HG03175 (cell line): ENCODE measurements at regions not wholly inside any gene's neighbourhood (a gene's known extent, or its start where the extent isn't known, plus 50 kb on each side); places are given as distances from the start of the nearest gene placed in this dataset.
"Not testable (repeated sequence)": the region's sequence is repeated elsewhere in the genome, so short reads cannot be mapped to it uniquely, and the experiment has no call there.

Source experiments
- ATAC-seq: cut with Tn5 transposase; IDR thresholded peaks from one replicate; pipeline ENCODE4 v1.9.1; 2021; ENCODE audit warnings: mild to moderate bottlenecking, moderate library complexity; ENCODE audit not compliant: unreplicated experiment

GRCh38 chr10:94220717-94221116, 142.0 kb downstream of the NOC3L start:
- no peak for ATAC-seq

GRCh38 chr10:94223702-94224370, 138.9 kb downstream of the NOC3L start:
- ATAC-seq, result no peak

- ATAC-seq, result no peak
These were observed 138.1 kb downstream of the NOC3L start for GRCh38 chr10:94224656-94225055.

- ATAC-seq, result no peak
These were observed 137.2 kb downstream of the NOC3L start for GRCh38 chr10:94225589-94225988.

- ATAC-seq, result no peak
These were observed 132.5 kb downstream of the NOC3L start for GRCh38 chr10:94230134-94230785.

- ATAC-seq, result no peak
These were observed 129.9 kb downstream of the NOC3L start for GRCh38 chr10:94232711-94233383.

GRCh38 chr10:94235461-94235860, 127.3 kb downstream of the NOC3L start:
- no peak for ATAC-seq

- no peak for ATAC-seq
These were observed 124.6 kb downstream of the NOC3L start for GRCh38 chr10:94238006-94238617.

GRCh38 chr10:94239696-94240095, 123.0 kb downstream of the NOC3L start:
- no peak for ATAC-seq

- no peak for ATAC-seq
These were observed 122.2 kb downstream of the NOC3L start for GRCh38 chr10:94240491-94240890.

GRCh38 chr10:94240901-94241300, 121.8 kb downstream of the NOC3L start:
- ATAC-seq, result no peak

- no peak for ATAC-seq
These were observed 111.6 kb downstream of the NOC3L start for GRCh38 chr10:94251098-94251497.

- ATAC-seq, result no peak
These were observed 111.2 kb downstream of the NOC3L start for GRCh38 chr10:94251568-94251967.

GRCh38 chr10:94257407-94257806, 105.3 kb downstream of the NOC3L start:
- ATAC-seq, result not testable (repeated sequence)

- ATAC-seq, result no peak
These were observed 102.3 kb downstream of the NOC3L start for GRCh38 chr10:94260455-94260854.

- no peak for ATAC-seq
These were observed 98.7 kb downstream of the NOC3L start for GRCh38 chr10:94264085-94264484.

GRCh38 chr10:94266091-94266490, 96.6 kb downstream of the NOC3L start:
- no peak for ATAC-seq

- ATAC-seq, result no peak
These were observed 94.1 kb downstream of the NOC3L start for GRCh38 chr10:94268652-94269051.

- no peak for ATAC-seq
These were observed 88.5 kb downstream of the NOC3L start for GRCh38 chr10:94274142-94274787.

GRCh38 chr10:94276140-94276539, 86.6 kb downstream of the NOC3L start:
- no peak for ATAC-seq

GRCh38 chr10:94277450-94277849, 85.3 kb downstream of the NOC3L start:
- ATAC-seq, result no peak
